HG03558 (cell line): ENCODE measurements at regions not wholly inside any gene's neighbourhood (a gene's known extent, or its start where the extent isn't known, plus 50 kb on each side); places are given as distances from the start of the nearest gene placed in this dataset.

Experiments
- ATAC-seq: cut with Tn5 transposase; IDR thresholded peaks from one replicate; pipeline ENCODE4 v1.9.1; 2021; ENCODE audit warnings: moderate number of reproducible peaks; ENCODE audit not compliant: unreplicated experiment; ENCODE audit errors: extremely low read depth

DNA sequence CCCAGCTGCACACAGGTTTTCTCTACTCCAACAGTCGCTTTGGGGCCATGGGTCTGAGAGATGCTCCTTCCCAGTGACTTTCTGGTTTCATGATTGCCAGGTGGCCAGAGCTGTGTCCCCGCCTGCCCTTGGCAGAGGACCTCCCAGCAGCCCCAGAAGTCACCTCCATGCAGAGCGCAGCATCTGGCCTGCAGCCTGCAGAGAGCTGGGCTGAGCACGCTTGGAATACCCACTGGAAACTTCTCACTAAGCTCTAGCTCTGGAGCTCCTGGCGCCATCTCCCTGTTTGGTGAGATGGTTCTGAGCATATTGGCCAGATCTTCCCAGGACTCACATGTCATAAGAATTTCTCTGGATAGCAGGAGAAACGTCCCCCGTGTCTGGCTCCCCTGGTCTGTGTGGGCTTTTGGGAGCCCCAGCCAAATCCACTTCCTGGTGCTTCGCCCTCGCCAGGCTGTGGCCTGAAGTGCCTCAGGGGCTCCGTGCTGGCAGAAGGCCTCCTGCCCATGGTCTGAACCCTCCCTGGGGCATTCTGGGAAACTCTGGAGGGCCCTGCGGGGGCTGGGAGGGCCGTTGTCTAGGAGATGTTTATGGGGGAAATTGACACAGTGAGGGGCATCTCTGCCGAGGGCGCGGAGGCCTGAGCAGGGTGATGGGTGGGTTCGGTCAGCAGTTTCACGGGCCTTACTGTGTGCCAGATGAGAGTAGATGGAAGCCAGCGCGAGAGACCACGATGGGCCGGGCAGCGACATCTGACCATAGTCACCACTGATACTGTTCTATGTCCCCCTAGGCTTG lies 73.2 kb upstream of the CIBAR2 start:
- no peak for ATAC-seq

DNA sequence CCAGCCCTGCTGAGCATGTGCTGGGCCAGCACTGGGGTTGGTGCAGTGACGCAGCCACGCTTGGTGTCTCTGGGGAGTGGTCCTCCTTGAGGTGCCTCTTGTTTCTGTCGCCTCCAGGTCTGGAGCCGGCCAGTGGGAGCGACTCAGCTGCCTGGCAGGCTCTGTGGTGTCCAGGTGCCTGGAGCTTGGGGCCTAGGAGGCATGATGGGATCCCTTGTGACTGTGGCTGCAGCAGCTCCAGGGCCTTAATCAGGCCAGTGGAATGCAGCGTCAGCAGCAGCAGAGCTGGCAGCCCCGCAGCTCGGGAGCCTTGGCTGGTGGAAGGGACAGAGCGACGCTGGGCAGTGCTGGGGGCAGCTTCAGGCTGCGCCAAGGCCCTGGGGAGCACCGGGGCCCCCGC lies 74.7 kb upstream of the CIBAR2 start:
- no peak for ATAC-seq

DNA sequence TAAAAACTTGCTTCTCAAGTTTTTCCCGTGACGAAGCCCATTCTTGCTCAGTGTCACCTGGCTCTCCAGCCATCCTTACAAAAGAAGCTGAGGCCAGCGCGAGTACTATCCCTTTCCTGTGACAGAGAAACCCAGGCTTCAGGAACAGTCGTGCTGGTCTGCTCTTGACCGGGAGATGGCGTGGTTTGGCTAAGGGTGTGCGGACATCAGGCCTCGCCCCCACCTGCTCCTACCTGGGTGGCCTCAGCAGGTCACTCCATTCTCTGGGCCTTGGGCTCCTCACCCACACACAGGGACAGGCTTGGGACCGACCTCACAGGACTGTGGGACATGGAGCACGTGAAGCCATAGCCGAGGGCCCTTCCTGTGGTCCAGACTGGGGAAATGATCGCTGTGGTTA lies 75.2 kb upstream of the CIBAR2 start:
- no peak for ATAC-seq

DNA sequence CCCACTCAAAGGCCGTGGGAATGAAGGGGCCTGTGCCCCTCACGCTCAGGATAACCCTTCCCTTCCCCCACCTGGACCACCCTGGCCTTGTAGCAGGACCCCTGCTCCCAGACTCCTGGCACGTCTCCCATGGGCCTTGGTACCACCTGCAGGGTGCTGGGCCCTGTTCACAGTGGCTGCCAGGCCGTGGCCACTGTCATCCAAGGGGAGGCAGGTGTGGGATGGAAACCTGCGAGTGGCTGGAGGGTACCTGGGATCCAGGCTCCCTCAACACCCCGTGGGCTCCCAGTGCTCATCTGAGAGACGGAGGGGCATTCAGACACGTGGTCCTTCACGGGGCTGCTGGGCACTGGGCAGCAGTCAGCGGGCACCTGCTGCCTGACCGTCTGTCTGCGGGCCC lies 75.6 kb upstream of the CIBAR2 start:
- ATAC-seq = no peak

DNA sequence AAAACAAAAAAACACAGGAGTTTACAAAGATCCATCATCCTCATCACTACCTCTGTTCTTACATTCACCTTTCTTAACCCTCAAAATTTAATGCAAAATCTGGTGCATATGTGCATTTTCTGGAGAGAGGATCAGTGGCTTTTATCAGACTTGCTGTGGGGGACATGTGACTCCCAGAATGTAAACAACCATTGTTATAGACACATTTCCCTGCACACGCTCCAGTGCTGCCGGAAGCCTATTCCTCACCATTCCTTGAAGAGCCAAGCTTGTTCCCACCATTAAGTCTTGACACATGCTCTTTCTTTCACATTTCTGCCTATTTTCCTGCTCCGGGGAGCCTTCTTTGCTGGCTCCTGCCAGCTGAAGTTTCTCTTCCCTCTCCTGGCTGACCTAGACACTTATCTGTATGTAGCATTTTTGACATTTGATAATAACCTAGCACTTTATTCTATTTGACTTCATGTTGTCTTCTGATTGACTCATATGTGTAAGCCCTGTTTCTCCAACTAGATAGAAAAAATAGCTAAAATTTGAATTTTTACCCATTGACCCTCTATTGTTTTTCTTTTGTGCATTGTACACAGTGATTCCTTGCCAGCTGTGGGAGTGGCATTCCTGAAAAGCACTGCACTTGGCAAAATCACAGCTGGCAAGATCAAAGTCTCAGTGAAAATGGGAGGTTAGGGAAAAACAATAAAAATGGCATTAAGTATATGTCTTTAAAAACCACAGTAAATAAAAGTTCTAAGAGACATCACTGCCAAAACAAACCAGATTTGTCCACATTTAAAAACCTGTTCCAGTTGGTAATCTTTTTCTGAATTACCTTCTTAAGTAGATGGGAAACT lies 76.8 kb upstream of the CIBAR2 start:
- ATAC-seq = no peak

DNA sequence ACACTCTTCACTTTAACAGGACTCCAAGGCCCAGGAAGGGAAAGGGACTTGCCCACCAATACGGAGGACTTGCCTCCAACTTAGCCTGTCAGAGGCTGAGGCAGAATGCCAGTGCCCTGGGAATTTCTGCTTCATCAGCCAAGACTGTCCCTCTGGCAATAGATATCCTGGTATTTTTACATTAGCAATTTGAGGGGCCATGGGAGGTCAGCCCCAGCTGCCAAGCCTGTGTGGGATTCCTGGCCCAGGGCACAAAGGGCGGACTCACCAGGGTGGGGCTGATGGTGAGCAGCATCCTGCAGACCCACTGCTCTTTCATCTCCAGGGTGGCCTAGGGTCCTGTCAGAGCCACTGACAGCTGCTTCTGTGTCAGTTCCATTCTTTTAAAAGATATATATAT lies 78.3 kb upstream of the CIBAR2 start:
- no peak for ATAC-seq

DNA sequence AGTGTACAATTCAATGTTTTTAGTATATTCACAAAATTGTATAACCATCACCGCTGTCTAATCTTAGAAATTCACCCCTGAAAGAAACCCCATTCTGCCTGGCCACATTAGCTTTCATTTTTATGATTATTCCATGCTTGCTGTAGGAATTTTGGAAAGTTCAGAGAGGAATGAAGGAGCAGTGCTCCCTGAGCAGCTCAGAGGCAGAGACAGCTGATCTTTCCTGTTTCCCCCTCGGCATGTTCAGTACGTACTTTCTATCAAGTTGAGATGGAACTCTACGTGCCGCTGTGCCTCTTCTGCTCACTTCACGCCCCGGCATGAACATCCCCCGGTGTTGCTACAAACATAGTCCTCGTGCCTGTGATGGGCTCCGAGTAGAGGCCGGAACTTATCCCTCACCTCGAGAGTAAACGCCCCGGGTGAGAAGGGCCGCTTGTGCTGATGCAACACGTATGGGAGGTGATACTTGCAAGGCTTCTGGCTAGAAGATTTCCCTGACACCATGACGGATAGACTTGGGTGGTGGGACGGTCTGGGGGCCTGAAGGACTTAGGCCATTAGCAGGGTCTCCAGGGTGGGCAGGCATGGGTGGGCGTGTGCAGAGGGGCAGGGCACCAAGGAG lies 79.2 kb upstream of the CIBAR2 start:
- no peak for ATAC-seq

DNA sequence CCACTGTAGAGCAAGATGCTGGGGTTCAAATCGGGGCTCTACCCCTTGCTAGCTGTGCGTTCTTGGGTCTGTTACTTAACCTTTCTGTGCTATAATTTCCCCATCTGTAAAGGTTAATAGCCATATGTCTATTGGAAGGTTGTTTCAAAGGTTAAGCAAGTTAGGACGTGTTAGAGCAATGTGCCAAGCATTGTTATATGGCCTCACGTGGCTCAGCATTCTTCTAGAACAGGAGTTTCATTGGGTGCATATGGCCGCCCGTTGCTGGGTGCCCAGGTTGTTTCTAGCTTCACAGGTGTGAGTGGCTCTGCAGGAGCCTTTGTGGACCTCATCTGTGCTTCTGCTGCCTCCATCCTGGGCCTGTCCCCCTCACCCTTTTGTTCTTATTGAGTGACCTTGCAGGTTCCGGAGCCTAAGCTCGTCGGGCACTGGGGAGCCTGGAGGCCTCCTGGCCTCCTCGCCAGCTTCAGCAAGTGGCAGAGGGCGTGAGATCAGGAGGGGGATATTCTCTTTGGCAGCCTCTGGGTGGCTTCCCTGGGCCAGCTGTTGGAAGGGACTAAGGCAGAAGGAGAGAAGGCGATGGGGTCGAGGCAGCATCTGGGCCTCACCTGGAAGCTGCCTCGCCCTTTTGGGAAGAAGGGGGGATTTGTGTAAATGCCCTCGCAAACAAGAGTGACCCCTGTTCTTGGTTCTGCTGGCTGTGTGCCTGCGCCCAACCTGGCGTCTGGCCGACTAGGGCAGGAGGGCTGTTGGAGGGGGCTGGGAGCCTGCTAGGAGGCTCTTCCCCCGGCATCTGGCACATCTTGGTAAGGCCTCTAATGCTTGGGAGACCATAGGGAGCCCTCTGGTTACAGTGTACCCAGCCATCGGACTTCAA lies 80.2 kb upstream of the CIBAR2 start:
- ATAC-seq = no peak

DNA sequence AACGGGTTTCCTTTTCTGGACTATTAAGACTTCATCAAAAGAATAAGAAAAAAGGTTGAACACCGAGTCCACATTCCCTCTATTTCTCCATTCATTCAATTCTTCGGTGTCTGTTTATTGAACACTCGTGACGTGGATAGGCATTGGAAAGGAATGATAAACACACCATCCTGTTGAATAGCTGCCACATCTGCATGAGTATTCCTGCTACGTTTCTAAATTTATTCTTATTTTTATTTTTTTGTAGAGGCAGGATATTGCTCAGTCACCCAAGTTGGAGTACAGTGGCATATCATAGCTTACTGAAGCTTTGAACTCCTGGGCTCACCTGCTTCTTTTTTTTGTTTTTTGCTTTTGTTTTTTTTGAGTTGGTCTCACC lies 80.8 kb upstream of the CIBAR2 start:
- ATAC-seq = no peak

DNA sequence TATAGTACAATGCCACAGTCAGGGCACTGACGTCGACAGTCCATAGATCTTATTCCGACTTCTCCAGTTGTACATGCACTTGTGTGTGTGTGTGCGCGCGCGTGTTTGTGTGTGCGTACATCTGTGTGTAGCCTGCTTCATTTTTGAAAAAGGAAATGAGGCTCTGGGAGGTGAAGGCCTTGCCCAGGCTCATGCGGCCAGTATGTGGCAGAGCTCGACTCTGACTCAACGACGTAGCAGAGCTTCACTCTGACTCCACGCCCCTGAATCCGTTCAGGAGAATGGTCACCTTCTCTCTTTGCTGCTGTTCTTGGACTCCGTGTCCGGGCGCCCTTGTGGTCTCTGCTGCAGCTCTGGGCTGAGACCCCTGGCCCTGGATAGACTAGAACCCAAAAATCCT lies 81.6 kb upstream of the CIBAR2 start:
- ATAC-seq = no peak

DNA sequence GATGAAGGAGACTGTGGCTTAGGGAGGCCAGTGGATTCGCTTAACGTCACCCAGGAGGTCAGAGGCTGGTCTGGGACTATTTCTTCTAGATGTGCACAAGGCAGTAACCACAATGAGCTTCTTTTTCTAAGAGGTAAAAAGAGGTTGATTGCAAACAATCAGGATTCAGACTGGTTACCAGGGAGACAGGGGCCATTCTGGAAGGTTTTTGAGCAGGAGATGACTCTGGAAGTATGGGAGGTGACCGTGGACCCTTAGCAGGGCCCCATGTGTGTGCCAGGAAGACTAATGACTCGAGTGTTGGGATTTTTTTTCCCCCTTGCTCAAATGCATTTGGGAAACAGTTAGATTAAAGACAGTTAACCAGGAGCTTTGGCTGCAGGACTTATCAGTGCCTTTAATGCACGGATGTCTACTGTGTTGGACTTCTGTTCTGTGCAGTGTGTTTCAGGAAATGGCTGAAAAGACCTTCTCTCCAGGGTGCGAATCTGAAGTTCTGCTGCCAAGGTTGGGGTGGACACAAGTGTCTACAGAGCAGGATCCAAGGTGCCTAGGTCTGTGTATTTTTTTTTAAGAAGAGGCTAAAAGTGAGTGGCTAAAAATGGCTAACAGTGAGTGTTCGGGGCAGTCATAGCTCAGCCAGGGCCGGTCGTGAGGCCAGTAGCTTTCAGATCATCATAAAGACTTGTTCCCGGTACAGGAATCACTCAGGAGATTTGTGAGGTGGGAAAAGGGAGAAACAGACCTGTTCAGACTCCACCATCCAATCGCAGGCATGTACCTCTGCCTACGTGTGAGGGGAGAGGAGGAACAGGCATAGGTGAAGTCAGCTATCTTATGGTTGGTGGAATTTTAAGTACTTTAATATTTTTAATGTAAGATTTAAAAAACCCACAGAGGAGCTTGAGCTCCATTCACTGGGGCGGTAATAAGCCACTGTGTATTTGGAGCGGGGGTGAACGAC lies 82.3 kb upstream of the CIBAR2 start:
- no peak for ATAC-seq

DNA sequence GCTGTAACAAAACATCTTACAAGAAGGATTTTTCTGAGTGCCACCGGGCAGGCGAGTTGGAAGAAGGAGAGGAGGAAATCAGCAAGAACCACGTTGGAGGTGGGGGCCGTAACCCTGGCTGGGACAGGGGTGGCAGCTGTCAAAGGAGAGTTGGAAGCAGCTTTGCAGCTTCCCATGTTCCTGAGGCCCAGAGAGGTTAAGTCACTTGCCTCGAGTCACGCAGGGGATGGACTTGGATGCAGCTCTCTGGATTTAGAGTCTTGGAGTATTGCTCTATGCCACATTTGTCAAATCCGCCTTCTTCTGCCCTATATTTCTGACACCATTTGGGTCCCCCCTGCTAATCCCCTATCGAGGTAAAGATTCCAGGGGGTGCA lies 83.0 kb upstream of the CIBAR2 start:
- no peak for ATAC-seq

DNA sequence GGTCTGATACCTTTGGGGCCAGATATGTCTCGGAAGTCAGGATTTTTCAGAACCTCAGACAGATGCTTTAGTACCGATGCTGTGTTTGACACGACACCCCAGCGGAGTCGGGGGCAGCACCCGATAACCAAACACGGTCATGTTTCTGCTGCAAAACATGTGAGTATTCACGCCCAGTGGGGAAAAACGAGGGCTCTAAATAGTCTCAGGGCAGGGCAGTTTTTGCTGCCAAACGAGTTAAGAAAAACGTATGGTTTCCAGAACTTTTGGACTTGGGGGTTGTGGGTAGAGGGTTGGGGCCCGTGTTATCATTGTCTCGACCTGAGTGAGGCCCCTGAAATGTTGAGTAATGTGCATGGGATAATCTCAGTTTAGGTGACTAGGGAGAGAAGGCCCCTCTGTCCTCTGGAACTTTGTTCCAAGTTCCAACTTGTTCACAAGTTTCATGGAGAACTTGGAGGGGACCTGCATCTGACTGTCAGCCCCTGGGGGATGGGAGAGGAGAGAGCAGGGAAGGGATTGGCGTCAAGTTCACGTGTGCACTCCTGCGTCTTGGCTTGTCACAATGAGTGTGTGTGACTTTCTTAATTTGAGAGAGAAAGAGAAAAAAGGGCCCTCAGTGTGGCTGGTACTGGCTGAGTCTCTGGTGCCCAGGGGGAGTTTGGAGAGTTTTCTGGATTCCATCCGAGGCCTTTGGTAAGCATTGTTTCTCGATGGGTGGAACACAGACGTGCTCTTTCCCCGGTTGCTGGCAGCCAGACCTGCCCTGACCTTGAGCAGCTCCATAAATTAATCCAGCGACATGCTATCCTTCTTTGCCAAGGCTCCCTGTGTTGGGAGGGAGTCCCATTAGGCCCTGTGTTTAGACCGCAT lies 83.9 kb upstream of the CIBAR2 start:
- ATAC-seq = no peak

DNA sequence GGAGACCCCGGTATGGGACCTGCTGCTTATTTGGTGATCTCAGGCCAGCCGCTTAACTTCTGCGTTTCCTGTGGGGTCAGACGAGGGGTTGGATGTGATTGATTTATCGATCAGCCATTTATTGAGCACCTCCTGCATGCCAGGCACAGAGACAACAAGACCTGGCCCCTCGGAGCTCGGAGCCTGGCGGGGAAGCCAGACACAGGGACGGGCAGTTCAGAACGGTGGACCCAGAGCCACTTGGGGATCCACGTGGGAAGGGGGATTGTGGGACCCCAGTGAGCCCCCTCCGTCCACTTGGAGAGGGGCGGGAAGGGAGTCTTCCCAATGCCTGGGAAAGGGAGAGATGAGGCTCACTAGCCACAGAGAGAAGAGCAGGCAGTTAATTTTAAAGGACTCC lies 84.7 kb upstream of the CIBAR2 start:
- no peak for ATAC-seq

DNA sequence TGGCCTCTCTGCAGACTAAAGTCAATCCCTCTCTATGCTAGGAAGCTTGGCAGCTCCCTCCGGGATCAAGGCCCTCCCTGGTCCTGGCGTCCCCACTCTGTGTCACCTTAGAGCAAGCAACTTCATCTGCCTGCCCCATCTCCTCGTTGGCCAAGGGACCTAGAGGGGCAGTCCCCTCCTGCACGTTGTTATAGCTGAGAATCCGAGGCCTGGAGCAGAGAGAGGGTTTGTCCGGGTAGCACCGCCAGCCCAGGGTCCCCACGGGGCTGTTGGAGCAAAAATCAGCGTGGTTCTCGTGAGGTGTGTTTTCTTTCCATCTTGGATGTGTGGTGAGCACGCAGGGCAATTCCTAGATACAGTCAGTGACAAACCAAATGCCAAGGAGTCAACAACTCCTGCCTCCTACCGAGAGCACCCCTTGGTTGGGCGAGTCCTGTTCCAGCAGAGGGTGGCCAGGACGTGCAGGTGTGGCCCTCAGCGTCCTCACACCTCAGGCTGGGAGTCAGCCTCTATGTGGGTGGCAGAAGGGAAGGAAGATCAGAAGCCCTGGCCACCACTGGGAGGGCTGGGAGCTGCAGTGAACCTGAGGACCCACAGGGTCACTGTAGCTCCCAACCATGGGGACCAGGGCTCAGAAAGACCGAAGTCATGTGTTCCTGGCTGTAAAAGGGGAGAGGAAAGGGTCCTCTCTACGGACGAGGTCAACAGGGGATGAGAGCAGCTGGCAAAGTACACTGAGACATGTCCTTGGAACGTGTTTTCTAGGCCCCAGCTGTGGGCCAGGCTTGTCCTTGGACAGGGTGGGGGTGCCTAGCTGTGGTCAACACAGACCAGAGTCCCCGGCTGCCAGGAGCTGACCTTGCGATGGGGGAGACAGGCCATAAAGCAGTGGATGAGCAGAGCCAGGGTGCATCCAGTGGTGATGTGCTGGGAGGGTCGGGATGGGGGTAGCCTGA lies 85.6 kb upstream of the CIBAR2 start:
- no peak for ATAC-seq

DNA sequence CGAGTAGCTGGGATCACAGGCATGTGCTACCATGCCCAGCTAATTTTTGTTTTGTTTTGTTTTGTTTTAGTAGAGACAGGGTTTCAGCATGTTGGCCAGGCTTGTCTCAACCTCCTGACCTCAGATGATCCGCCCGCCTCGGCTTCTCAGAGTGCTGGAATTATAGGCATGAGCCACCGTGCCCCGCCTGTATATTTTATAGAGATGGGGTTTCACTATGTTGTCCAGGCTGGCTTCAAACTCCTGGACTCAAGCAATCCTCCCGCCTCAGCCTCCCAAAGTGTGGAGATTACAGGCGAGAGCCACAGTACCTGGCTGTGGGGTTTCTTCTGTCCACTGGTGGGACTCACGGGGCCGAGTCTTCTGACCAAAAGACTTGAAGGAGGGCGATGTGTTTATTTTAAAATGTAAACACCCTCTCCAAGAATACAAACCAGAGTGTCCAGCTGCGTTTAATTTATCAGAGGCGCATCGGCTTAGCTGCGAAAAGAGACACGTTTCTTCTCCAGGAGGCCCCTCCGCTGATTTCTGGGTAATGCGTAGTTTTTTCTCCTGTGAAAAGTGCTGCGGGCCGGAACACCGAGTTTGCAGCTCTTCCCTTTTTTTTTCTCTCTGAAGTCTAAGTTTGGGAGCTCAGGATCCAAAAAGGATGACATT lies 86.9 kb upstream of the CIBAR2 start:
- ATAC-seq = no peak

DNA sequence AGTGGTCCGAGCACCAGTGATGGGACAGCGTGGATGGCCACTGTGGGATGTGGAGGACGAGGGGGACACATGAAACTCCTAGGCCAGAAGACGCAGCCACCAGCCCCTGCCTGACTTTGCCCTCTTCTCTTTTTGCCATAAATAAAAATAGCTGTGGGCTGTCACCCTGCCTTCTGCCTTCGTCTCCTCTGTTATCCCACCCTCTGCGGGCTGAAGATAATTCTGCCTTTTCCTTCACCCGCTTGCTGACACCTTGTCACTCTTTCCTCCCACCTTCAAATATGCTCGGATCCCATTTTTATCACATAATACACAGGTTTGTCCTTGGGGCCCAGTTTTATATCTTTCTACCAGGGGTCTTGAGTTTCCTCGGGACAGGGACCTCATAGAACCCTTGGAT lies 87.6 kb upstream of the CIBAR2 start:
- ATAC-seq = no peak
